GM23338 (cell line): ENCODE measurements at regions not wholly inside any gene's neighbourhood (a gene's known extent, or its start where the extent isn't known, plus 50 kb on each side); places are given as distances from the start of the nearest gene placed in this dataset.

Experiments used
- ATAC-seq: fragments of 200-7000 bp; cut with Tn5 transposase; 3 replicates; pipeline ENCODE4 v1.9.1; 2020
- DNase-seq: peaks from one replicate; pipeline ENCODE4 v3.0.0-alpha.2; 2015; ENCODE audit warnings: low spot score
- H2AFZ ChIP-seq: fragments of 200-600 bp; sonication (generic); 2 replicates; pipeline ENCODE4 v1.8.0; 2016; ENCODE audit warnings: antibody characterized with exemption, mild to moderate bottlenecking, moderate library complexity
- H3F3A ChIP-seq: fragments of 200-600 bp; sonication (generic); replicated peaks from 2 replicates; pipeline ENCODE4 v1.8.0; 2017; ENCODE audit warnings: antibody characterized with exemption, mixed run types, low read depth
- H3K27ac ChIP-seq: fragments of 200-600 bp; sonication (generic); 2 replicates; pipeline ENCODE4 v1.6.1; 2016; ENCODE audit warnings: low read depth
- H3K27me3 ChIP-seq: fragments of 200-600 bp; sonication (generic); 2 replicates; pipeline ENCODE4 v1.8.0; 2016; ENCODE audit warnings: mild to moderate bottlenecking, mixed run types, moderate library complexity; ENCODE audit not compliant: insufficient read depth
- H3K36me3 ChIP-seq: fragments of 200-600 bp; sonication (generic); 2 replicates; pipeline ENCODE4 v1.8.0; 2016; ENCODE audit warnings: mild to moderate bottlenecking; ENCODE audit not compliant: insufficient read depth
- H3K4me1 ChIP-seq: fragments of 200-600 bp; sonication (generic); 2 replicates; pipeline ENCODE4 v1.8.0; 2016; ENCODE audit warnings: mild to moderate bottlenecking, moderate library complexity; ENCODE audit not compliant: insufficient read depth
- H3K4me2 ChIP-seq: fragments of 200-600 bp; sonication (generic); 2 replicates; pipeline ENCODE4 v1.7.1; 2017; ENCODE audit warnings: mixed run types
- H3K4me3 ChIP-seq: fragments of 200-600 bp; sonication (generic); 2 replicates; pipeline ENCODE4 v1.6.1; 2016; ENCODE audit warnings: mixed run types
- H3K79me2 ChIP-seq: fragments of 200-600 bp; sonication (generic); replicated peaks from 2 replicates; pipeline ENCODE4 v1.8.0; 2017; ENCODE audit warnings: mild to moderate bottlenecking; ENCODE audit not compliant: insufficient read depth
- H3K9me2 ChIP-seq: fragments of 200-600 bp; sonication (generic); 2 replicates; pipeline ENCODE4 v1.8.0; 2017; ENCODE audit not compliant: insufficient read depth
- H4K20me1 ChIP-seq: fragments of 200-600 bp; sonication (generic); replicated peaks from 2 replicates; pipeline ENCODE4 v1.8.0; 2017; ENCODE audit warnings: mild to moderate bottlenecking; ENCODE audit not compliant: insufficient read depth
- H3K27ac Mint-ChIP-seq: 2 replicates; pipeline ENCODE4 v1.8.0; 2020; ENCODE audit warnings: inconsistent platforms, mild to moderate bottlenecking, moderate library complexity, mixed read lengths
- H3K27me3 Mint-ChIP-seq: 3 replicates; pipeline ENCODE4 v1.8.0; 2022; ENCODE audit warnings: low read depth, mild to moderate bottlenecking, moderate library complexity, mixed read lengths, inconsistent platforms; ENCODE audit not compliant: insufficient read depth, poor library complexity
- H3K36me3 Mint-ChIP-seq: 3 replicates; pipeline ENCODE4 v1.8.0; 2021; ENCODE audit warnings: low read depth, mild to moderate bottlenecking, inconsistent platforms, moderate library complexity, mixed read lengths
- H3K4me1 Mint-ChIP-seq: 3 replicates; pipeline ENCODE4 v1.8.0; 2020; ENCODE audit warnings: mild to moderate bottlenecking, inconsistent platforms, mixed read lengths
- H3K4me3 Mint-ChIP-seq: 3 replicates; pipeline ENCODE4 v1.8.0; 2021; ENCODE audit warnings: moderate library complexity, mild to moderate bottlenecking, inconsistent platforms, mixed read lengths
- H3K9me3 Mint-ChIP-seq: 3 replicates; pipeline ENCODE4 v1.8.0; 2020; ENCODE audit warnings: moderate library complexity, mild to moderate bottlenecking, inconsistent platforms, mixed read lengths
- CREB1 ChIP-seq: fragments of 250-450 bp; sonication (Bioruptor Pico); IDR thresholded peaks from 2 replicates; pipeline ENCODE4 v1.5.0; 2020; ENCODE audit warnings: low read depth, mild to moderate bottlenecking, moderate library complexity
- EZH2 ChIP-seq: fragments of 200-600 bp; sonication (generic); IDR thresholded peaks from one replicate; pipeline ENCODE4 v1.8.0; 2017; ENCODE audit warnings: antibody characterized with exemption, mild to moderate bottlenecking, low read depth; ENCODE audit not compliant: unreplicated experiment
- POLR2AphosphoS5 ChIP-seq: IDR thresholded peaks from 2 replicates; pipeline ENCODE4 v1.6.1; 2016; ENCODE audit warnings: antibody characterized with exemption, low read depth
- ZNF114 ChIP-seq: fragments of 250-450 bp; sonication (Bioruptor Pico); IDR thresholded peaks from 2 replicates; pipeline ENCODE4 v1.5.0; 2020; ENCODE audit warnings: mild to moderate bottlenecking, moderate library complexity
- ZNF331 ChIP-seq: fragments of 250-450 bp; sonication (Bioruptor Pico); IDR thresholded peaks from 2 replicates; pipeline ENCODE4 v1.5.0; 2020; ENCODE audit warnings: low read depth, mild to moderate bottlenecking, moderate library complexity
- TF ChIP-seq, protein P1 (sequence below): fragments of 250-450 bp; sonication (Bioruptor Pico); IDR thresholded peaks from 2 replicates; pipeline ENCODE4 v1.5.0; 2020; ENCODE audit warnings: mild to moderate bottlenecking, moderate library complexity
- TF ChIP-seq, protein P2 (sequence below), 2 experiments: fragments of 200-600 bp in 1 of 2; sonication (generic) in 1 of 2; conservative IDR thresholded peaks; 2 replicates each; pipeline versions ENCODE4 v1.5.1 to v1.6.1; 2016 to 2017; ENCODE audit warnings: antibody characterized with exemption in 2 of 2, low read depth in 2 of 2, mild to moderate bottlenecking in 2 of 2, moderate library complexity in 1 of 2
- TF ChIP-seq, protein P3 (sequence below): IDR thresholded peaks from 2 replicates; pipeline ENCODE4 v1.6.1; 2016; ENCODE audit warnings: antibody characterized with exemption

DNA sequence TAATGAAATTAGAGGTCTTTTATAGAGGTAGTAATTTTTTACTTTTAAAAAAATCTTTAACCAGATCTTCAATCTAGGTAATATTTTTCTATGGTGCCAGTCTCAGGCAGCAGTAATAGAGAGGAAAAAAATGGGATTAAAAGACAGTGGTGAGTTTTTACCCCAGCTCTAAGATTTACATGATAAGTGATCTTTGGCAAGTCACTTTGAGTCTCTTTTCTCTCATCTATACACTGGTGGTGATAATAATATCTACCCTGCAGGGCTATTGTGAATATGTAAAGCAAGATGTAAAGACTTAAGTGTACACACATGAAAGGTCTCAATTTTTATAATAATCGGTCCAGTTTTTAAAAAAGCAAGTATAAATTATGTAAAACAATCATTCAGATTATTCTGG lies 786.2 kb upstream of the POU3F4 start (continued):
- TF ChIP-seq, protein P1, sequence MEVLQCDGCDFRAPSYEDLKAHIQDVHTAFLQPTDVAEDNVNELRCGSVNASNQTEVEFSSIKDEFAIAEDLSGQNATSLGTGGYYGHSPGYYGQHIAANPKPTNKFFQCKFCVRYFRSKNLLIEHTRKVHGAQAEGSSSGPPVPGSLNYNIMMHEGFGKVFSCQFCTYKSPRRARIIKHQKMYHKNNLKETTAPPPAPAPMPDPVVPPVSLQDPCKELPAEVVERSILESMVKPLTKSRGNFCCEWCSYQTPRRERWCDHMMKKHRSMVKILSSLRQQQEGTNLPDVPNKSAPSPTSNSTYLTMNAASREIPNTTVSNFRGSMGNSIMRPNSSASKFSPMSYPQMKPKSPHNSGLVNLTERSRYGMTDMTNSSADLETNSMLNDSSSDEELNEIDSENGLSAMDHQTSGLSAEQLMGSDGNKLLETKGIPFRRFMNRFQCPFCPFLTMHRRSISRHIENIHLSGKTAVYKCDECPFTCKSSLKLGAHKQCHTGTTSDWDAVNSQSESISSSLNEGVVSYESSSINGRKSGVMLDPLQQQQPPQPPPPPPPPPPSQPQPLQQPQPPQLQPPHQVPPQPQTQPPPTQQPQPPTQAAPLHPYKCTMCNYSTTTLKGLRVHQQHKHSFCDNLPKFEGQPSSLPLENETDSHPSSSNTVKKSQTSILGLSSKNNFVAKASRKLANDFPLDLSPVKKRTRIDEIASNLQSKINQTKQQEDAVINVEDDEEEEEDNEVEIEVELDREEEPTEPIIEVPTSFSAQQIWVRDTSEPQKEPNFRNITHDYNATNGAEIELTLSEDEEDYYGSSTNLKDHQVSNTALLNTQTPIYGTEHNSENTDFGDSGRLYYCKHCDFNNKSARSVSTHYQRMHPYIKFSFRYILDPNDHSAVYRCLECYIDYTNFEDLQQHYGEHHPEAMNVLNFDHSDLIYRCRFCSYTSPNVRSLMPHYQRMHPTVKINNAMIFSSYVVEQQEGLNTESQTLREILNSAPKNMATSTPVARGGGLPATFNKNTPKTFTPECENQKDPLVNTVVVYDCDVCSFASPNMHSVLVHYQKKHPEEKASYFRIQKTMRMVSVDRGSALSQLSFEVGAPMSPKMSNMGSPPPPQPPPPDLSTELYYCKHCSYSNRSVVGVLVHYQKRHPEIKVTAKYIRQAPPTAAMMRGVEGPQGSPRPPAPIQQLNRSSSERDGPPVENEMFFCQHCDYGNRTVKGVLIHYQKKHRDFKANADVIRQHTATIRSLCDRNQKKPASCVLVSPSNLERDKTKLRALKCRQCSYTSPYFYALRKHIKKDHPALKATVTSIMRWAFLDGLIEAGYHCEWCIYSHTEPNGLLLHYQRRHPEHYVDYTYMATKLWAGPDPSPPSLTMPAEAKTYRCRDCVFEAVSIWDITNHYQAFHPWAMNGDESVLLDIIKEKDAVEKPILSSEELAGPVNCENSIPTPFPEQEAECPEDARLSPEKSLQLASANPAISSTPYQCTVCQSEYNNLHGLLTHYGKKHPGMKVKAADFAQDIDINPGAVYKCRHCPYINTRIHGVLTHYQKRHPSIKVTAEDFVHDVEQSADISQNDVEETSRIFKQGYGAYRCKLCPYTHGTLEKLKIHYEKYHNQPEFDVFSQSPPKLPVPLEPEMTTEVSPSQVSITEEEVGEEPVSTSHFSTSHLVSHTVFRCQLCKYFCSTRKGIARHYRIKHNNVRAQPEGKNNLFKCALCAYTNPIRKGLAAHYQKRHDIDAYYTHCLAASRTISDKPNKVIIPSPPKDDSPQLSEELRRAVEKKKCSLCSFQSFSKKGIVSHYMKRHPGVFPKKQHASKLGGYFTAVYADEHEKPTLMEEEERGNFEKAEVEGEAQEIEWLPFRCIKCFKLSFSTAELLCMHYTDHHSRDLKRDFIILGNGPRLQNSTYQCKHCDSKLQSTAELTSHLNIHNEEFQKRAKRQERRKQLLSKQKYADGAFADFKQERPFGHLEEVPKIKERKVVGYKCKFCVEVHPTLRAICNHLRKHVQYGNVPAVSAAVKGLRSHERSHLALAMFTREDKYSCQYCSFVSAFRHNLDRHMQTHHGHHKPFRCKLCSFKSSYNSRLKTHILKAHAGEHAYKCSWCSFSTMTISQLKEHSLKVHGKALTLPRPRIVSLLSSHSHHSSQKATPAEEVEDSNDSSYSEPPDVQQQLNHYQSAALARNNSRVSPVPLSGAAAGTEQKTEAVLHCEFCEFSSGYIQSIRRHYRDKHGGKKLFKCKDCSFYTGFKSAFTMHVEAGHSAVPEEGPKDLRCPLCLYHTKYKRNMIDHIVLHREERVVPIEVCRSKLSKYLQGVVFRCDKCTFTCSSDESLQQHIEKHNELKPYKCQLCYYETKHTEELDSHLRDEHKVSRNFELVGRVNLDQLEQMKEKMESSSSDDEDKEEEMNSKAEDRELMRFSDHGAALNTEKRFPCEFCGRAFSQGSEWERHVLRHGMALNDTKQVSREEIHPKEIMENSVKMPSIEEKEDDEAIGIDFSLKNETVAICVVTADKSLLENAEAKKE = no peak
- TF ChIP-seq CREB1 = no peak
- TF ChIP-seq, protein P2, sequence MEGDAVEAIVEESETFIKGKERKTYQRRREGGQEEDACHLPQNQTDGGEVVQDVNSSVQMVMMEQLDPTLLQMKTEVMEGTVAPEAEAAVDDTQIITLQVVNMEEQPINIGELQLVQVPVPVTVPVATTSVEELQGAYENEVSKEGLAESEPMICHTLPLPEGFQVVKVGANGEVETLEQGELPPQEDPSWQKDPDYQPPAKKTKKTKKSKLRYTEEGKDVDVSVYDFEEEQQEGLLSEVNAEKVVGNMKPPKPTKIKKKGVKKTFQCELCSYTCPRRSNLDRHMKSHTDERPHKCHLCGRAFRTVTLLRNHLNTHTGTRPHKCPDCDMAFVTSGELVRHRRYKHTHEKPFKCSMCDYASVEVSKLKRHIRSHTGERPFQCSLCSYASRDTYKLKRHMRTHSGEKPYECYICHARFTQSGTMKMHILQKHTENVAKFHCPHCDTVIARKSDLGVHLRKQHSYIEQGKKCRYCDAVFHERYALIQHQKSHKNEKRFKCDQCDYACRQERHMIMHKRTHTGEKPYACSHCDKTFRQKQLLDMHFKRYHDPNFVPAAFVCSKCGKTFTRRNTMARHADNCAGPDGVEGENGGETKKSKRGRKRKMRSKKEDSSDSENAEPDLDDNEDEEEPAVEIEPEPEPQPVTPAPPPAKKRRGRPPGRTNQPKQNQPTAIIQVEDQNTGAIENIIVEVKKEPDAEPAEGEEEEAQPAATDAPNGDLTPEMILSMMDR (conservative IDR thresholded peaks at IDR 0.05; ENCODE audit: low read depth in 2 of 2) = no peak
- no peak for TF ChIP-seq ZNF331 (CRISPR knock-in tag)
- TF ChIP-seq ZNF114 (CRISPR knock-in tag) = no peak

DNA sequence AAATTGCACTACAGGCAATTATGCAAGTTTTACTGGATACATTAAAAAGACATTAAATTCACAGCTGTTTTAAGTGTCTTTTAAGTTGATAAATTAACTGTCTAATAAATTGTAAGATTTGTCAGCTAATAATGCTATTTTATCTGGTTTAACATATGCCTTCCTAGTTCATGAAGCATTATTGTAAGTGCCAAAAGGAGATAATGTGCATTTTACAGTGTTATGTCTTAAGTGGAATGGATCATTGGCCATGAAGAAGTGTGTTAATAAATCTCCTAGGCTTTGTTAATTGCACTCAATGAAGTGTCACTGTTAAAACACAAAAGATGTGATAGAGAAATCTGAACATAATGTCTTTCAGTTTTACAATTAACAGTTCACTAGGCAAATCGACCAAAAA lies 784.3 kb upstream of the POU3F4 start:
- Histone ChIP-seq H3K4me3 (no peak overlapping the region), H3K79me2 (no peaks in the 10 kb centered on the region), H3K36me3 (no peaks in the 10 kb centered on the region), H3K27ac (no peak overlapping the region), H2AFZ (no peak overlapping the region), H3K4me2 (no peak overlapping the region), H3F3A (no peaks in the 10 kb centered on the region), H4K20me1 (no peaks in the 10 kb centered on the region), H3K4me1 (no peaks in the 10 kb centered on the region), H3K9me2 (no peaks in the 10 kb centered on the region), H3K27me3 (no peaks in the 10 kb centered on the region)
- no peaks in the 10 kb centered on the region for H3K27me3 Mint-ChIP-seq
- DNase-seq (no peak), ATAC-seq (no peak)
- H3K4me3 Mint-ChIP-seq = no peak overlapping the region
- H3K36me3 Mint-ChIP-seq = peaks cover 18% of the 10 kb centered on the region
- H3K27ac Mint-ChIP-seq = no peak overlapping the region
- H3K9me3 Mint-ChIP-seq = peaks cover 20% of the 10 kb centered on the region
- H3K4me1 Mint-ChIP-seq = peaks cover 6% of the 10 kb centered on the region; the same call in 2 of the 3 replicates
- no peak for TF ChIP-seq ZNF114 (CRISPR knock-in tag)
- TF ChIP-seq POLR2AphosphoS5 = no peak
- TF ChIP-seq EZH2 = no peak
- TF ChIP-seq, protein P3, sequence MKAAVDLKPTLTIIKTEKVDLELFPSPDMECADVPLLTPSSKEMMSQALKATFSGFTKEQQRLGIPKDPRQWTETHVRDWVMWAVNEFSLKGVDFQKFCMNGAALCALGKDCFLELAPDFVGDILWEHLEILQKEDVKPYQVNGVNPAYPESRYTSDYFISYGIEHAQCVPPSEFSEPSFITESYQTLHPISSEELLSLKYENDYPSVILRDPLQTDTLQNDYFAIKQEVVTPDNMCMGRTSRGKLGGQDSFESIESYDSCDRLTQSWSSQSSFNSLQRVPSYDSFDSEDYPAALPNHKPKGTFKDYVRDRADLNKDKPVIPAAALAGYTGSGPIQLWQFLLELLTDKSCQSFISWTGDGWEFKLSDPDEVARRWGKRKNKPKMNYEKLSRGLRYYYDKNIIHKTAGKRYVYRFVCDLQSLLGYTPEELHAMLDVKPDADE = no peak
- no peak for TF ChIP-seq ZNF331 (CRISPR knock-in tag)
